DND-41 (cell line): ENCODE measurements at regions not wholly inside any gene's neighbourhood (a gene's known extent, or its start where the extent isn't known, plus 50 kb on each side); places are given as distances from the start of the nearest gene placed in this dataset.

Source experiments
- EZH2 ChIP-seq: IDR thresholded peaks from 3 replicates; pipeline ENCODE4 v1.6.1; 2012; ENCODE audit warnings: borderline replicate concordance, low read depth, mild to moderate bottlenecking, moderate library complexity, low read length, inconsistent platforms; ENCODE audit not compliant: severe bottlenecking
- TF ChIP-seq, protein P1 (sequence below): IDR thresholded peaks from 2 replicates; pipeline ENCODE4 v1.5.1; 2012; ENCODE audit warnings: borderline replicate concordance, low read length, moderate library complexity, mild to moderate bottlenecking; ENCODE audit not compliant: poor library complexity, severe bottlenecking; ENCODE audit errors: extremely low read depth

DNA sequence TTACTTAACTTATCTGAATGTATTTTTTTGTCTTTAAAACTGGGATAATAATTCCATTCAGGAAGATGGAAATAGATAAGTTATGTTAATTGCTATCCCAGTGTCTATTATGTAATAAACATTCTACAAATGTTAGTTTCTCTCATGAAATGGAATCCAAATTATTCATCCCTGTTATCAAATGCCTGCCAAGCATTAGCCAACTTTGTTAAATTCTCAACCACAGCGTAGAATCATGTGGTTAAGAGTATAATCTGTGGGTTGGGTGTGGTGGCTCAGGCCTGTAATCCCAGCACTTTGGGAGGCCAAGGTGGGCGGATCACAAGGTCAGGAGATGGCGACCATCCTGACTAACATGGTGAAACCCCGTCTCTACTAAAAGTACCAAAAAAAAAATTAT, 912.9 kb upstream of the SEMA6A start:
- TF ChIP-seq EZH2 = no peak
- TF ChIP-seq, protein P1, sequence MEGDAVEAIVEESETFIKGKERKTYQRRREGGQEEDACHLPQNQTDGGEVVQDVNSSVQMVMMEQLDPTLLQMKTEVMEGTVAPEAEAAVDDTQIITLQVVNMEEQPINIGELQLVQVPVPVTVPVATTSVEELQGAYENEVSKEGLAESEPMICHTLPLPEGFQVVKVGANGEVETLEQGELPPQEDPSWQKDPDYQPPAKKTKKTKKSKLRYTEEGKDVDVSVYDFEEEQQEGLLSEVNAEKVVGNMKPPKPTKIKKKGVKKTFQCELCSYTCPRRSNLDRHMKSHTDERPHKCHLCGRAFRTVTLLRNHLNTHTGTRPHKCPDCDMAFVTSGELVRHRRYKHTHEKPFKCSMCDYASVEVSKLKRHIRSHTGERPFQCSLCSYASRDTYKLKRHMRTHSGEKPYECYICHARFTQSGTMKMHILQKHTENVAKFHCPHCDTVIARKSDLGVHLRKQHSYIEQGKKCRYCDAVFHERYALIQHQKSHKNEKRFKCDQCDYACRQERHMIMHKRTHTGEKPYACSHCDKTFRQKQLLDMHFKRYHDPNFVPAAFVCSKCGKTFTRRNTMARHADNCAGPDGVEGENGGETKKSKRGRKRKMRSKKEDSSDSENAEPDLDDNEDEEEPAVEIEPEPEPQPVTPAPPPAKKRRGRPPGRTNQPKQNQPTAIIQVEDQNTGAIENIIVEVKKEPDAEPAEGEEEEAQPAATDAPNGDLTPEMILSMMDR = no peak
